Effector memory CD8-positive, alpha-beta T cell (primary cell): ENCODE measurements at regions not wholly inside any gene's neighbourhood (a gene's known extent, or its start where the extent isn't known, plus 50 kb on each side); places are given as distances from the start of the nearest gene placed in this dataset.
"Not testable (repeated sequence)": the region's sequence is repeated elsewhere in the genome, so short reads cannot be mapped to it uniquely, and the experiment has no call there.

ENCODE experiments used
- ATAC-seq: fragments of 150-1000 bp; cut with Tn5 transposase; replicated peaks from 2 replicates; pipeline ENCODE4 v1.10.0; 2021; ENCODE audit warnings: mild to moderate bottlenecking, moderate library complexity
- DNase-seq, 3 experiments: peaks; one replicate each; pipeline ENCODE4 v3.0.0; 2021
- H3K27ac Mint-ChIP-seq, 2 donors: one replicate each; pipeline ENCODE4 v1.8.0; 2022; ENCODE audit warnings: mild to moderate bottlenecking in 2 of 2, mixed read lengths in 2 of 2, moderate library complexity in 2 of 2
- H3K27me3 Mint-ChIP-seq, 2 donors: one replicate each; pipeline ENCODE4 v1.8.0; 2022; ENCODE audit warnings: mixed read lengths in 2 of 2
- H3K36me3 Mint-ChIP-seq: one replicate; pipeline ENCODE4 v1.8.0; 2022; ENCODE audit warnings: mild to moderate bottlenecking, moderate library complexity, mixed read lengths; ENCODE audit not compliant: insufficient read depth
- H3K4me1 Mint-ChIP-seq, 2 donors: one replicate each; pipeline ENCODE4 v1.8.0; 2022; ENCODE audit warnings: low read depth in 2 of 2, mixed read lengths in 2 of 2
- H3K4me3 Mint-ChIP-seq, 2 donors: one replicate each; pipeline ENCODE4 v1.8.0; 2022; ENCODE audit warnings: mild to moderate bottlenecking in 2 of 2, mixed read lengths in 2 of 2, moderate library complexity in 2 of 2
- H3K9me3 Mint-ChIP-seq, 2 donors: one replicate each; pipeline ENCODE4 v1.8.0; 2022; ENCODE audit warnings: mixed read lengths in 2 of 2

DNA sequence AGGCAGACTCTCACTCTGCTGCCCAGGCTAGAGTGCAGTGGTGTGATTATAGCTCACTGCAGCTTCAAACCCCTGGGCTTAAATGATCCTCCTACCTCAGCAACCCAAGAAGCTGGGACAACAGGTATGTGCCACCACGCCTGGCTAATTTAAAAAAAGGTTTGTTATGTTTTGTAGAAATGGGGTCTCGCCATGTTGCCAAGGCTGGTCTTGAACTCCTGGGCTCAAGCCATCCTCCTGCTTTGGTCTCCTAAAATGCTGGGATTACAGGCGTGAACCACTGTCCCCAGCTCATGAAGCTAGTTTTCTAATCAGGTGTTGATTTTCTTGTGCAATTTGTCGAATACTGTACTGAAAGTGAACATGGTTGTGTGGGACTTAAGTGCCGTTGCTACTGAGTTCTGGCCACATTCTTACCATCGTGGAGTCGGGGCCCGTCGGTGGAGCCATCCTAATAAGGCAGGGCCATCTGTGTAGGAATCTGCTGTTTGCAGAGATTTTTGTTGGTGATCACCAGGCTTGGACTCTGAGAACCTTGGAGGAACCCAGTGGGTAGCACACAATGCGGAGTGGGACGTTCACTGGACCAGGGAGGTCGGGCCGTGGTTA lies 193.2 kb downstream of the GOLGA6L6 start:
- H3K27ac Mint-ChIP-seq, result no peak overlapping the region
- H3K4me1 Mint-ChIP-seq, result peaks cover 0 to 13% of the 10 kb centered on the region in 2 donors
- H3K36me3 Mint-ChIP-seq, result no peaks in the 10 kb centered on the region
- ATAC-seq, result no peak
- no peak overlapping the region for H3K4me3 Mint-ChIP-seq
- H3K27me3 Mint-ChIP-seq, result no peaks in the 10 kb centered on the region
- no peak for DNase-seq
- H3K9me3 Mint-ChIP-seq, result no peaks in the 10 kb centered on the region

DNA sequence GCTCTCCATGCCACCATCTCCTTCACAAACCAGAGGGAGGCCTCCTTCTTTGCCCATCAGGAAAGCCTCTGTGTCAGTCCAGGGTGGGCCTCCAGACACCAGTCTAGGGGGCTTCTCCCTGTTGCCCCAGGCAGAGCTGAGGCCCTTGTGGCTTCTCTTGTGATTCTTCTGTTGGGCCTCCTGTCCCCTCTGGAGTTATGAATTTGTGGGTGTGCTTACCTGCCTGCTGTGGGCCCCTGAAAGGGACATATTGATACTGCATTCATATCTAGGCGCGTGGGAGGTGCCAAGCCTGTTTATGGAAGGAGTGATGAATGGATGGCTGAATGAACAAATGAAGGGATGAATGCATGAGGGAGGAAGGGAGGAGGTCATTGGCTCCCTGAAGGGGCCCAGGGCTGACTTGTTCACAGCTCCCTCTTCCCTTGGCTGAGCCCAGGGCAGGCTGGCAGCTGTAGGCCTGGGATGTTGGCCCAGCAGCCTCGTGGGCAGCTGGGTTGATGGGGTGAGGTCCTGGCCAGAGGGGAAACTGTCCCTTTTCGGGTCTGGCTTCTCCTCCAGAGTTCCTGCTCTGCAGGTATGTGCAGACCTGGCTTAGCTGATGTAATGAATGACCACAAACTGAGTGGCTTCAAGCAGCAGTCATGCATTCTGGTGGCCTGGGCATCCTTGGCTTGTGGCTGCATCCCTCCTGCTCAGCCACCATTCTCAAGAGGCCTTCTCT lies 195.4 kb downstream of the GOLGA6L6 start:
- Mint-ChIP-seq H3K9me3 (no peaks in the 10 kb centered on the region), H3K27me3 (no peaks in the 10 kb centered on the region), H3K4me3 (no peak overlapping the region), H3K4me1 (peaks cover 0 to 3% of the 10 kb centered on the region in 2 donors), H3K36me3 (no peaks in the 10 kb centered on the region), H3K27ac (no peak overlapping the region)
- DNase-seq (no peak), ATAC-seq (no peak)

DNA sequence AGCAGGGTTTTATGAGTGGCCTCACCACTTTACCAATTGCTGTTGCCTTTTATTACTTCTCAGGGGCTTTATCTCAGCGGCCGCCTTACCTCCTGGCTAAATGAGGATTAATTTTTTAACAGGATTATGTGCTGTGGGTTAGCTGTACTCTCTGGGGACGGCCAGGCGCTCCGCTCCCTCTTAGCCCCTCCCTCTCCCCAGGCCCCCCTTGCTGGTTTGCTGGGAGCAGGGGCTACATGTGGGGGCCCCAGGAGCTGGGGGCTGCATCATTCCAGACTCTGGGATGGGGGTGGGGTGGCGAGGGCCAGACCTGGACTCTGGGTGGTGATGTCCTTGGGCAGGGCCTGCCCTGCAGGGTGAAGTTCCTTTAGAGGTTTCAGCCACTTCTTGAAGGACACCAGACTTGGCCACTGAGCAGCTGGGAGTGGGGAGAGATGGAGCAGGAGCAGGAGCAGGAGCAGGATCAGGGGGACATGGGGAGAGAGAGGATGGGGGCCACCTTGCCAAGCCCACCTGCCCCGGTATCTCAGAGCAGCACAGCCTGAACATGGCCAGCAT lies 196.1 kb downstream of the GOLGA6L6 start:
- ATAC-seq (no peak), DNase-seq (no peak)
- H3K27me3 Mint-ChIP-seq, result no peaks in the 10 kb centered on the region
- H3K9me3 Mint-ChIP-seq, result no peaks in the 10 kb centered on the region
- H3K27ac Mint-ChIP-seq, result no peak overlapping the region
- H3K4me1 Mint-ChIP-seq, result peaks cover 0 to 3% of the 10 kb centered on the region in 2 donors
- H3K36me3 Mint-ChIP-seq, result no peaks in the 10 kb centered on the region
- H3K4me3 Mint-ChIP-seq, result no peak overlapping the region

DNA sequence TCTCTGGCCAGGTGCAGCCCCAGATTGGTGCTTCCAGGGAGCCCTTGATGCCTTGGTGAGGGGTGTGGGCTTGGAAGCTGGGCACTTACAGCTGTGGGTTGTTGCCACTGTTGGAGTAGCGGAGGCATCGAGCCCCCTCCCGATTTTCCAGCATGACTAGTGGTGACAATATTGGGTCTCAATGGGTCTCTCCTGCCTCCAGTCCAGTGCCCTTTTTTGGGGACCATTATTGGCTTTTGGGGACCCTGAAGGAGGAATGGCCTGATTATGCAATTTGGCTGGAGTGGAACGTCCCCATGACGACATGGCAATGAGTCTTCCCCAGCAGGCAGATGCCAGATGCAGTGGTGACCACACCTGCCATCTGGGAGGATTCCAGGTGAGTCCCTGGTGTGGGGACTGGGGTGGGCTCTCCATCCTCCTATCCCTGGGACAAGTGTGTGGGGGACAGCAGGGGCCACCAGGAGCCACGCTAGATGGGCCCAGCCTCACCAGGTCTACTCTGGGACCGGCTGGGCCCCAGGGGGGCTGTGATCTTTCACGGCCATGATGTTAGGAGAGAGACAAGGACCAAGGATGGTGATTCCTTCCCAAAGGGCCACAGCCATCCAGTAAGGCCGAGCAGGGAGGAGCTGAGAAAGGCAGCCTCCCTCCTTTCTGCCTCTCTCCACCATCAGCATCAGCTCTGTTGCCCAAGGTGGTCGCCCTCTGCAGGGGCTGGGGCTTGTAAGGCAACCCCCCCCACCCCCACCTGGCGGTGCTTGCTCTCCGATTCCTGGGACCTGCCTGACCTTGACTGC lies 196.8 kb downstream of the GOLGA6L6 start:
- Mint-ChIP-seq H3K4me3 (no peak overlapping the region), H3K36me3 (no peaks in the 10 kb centered on the region), H3K4me1 (peaks cover 0 to 1% of the 10 kb centered on the region in 2 donors), H3K27ac (no peak overlapping the region), H3K27me3 (no peaks in the 10 kb centered on the region), H3K9me3 (no peaks in the 10 kb centered on the region)
- ATAC-seq (no peak), DNase-seq (no peak)

DNA sequence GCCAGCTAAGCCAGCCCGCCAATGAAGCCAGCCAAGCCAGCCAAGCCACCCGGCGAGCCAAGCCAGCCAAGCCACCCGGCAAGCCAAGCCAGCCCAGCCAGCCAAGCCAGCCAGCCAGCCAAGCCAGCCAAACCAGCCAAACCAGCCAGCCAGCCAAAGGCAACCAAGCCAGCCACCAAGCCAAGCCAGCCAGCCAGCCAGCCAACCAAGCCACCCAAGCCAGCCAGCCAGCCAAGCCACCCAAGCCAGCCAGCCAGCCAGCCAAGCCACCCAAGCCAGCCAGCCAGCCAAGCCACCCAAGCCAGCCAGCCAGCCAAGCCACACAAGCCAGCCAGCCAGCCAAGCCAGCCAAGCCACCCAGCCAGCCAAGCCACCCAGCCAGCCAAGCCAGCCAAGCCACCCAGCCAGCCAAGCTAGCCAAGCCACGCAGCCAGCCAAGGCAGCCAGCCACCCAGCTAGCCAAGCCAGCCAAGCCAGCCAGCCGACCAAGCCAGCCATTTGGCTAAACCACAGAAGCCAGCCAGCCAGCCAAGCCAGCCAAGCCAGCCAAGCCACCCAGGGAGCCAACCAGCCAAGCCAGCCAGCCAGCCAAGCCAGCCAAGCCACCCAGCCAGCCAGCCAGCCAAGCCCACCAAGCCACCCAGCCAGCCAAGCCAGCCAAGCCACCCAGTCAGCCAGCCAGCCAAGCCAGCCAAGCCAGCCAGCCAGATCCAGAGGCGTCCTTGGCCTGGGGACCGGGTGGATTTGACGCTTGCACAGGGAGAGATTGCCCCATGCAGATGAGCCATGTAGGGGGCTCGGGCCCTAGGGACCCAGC lies 198.0 kb downstream of the GOLGA6L6 start:
- H3K36me3 Mint-ChIP-seq, H3K27me3 Mint-ChIP-seq, H3K4me3 Mint-ChIP-seq, H3K4me1 Mint-ChIP-seq, H3K27ac Mint-ChIP-seq, DNase-seq, ATAC-seq, H3K9me3 Mint-ChIP-seq: not testable (repeated sequence)

DNA sequence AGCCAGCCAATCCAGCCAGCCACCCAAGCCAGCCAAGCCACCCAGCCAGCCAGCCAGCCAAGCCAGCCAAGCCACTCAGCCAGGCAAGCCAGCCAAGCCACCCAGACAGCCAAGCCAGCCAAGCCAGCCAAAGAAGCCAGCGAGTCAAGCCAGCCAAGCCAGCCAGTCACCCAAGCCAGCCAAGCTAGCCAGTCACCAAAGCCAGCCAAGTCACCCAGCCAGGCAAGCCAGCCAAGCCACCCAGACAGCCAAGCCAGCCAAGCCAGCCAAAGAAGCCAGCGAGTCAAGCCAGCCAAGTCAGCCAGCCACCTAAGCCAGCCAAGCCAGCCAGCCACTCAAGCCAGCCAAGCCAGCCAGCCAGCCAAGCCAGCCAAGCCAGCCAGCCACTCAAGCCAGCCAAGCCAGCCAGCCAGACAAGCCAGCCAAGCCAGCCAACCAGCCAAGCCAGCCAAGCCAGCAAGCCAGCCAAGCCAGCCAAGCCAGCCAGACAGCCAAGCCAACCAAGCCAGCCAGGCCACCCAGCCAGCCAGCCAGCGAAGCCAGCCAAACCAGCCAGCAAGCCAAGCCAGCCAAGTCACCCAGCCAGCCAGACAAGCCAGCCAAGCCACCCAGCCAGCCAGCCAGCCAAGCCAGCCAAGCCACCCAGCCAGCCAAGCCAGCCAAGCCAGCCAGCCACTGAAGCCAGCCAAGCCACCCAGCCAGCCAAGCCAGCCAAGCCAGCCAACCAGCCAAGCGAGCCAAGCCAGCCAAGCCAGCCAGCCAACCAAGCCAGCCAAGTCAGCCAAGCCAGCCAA lies 198.8 kb downstream of the GOLGA6L6 start:
- not testable (repeated sequence) for H3K27ac Mint-ChIP-seq, DNase-seq, ATAC-seq, H3K27me3 Mint-ChIP-seq, H3K9me3 Mint-ChIP-seq, H3K4me3 Mint-ChIP-seq, H3K36me3 Mint-ChIP-seq, H3K4me1 Mint-ChIP-seq

DNA sequence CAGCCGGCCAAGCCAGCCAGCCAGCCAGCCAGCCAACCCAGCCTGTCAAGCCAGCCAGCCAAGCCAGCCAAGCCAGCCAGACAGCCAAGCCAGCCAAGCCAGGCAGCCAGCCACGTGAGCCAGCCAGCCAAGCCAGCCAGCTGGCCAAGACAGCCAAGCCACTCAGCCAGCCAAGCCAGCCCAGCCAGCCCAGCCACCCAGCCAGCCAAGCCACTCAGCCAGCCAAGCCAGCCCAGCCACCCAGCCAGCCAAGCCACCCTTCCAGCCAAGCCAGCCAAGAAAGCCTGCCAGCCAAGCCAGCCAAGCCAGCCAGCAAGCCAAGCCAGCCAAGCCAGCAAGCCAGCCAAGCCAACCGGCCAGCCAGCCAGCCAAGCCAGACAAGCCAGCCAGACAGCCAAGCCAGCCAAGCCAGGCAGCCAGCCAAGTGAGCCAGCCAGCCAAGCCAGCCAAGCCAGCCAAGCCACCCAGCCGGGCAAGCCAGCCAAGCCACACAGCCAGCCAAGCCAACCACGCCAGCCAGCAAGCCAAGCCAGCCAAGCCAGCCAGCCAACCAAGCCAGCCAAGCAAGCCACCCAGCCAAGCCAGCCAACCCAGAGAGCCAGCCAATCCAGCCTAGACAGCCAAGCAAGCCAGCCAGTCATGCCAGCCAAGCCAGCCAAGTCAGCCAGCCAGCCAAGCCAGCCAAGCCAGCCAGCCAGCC lies 199.5 kb downstream of the GOLGA6L6 start:
- Mint-ChIP-seq H3K27ac (no peak overlapping the region), H3K9me3 (no peaks in the 10 kb centered on the region), H3K27me3 (no peaks in the 10 kb centered on the region), H3K4me1 (no peaks in the 10 kb centered on the region), H3K36me3 (no peaks in the 10 kb centered on the region), H3K4me3 (no peak overlapping the region)
- peak in 2 of 3 experiments; percentile 27 to 35 for DNase-seq
- ATAC-seq, result no peak

DNA sequence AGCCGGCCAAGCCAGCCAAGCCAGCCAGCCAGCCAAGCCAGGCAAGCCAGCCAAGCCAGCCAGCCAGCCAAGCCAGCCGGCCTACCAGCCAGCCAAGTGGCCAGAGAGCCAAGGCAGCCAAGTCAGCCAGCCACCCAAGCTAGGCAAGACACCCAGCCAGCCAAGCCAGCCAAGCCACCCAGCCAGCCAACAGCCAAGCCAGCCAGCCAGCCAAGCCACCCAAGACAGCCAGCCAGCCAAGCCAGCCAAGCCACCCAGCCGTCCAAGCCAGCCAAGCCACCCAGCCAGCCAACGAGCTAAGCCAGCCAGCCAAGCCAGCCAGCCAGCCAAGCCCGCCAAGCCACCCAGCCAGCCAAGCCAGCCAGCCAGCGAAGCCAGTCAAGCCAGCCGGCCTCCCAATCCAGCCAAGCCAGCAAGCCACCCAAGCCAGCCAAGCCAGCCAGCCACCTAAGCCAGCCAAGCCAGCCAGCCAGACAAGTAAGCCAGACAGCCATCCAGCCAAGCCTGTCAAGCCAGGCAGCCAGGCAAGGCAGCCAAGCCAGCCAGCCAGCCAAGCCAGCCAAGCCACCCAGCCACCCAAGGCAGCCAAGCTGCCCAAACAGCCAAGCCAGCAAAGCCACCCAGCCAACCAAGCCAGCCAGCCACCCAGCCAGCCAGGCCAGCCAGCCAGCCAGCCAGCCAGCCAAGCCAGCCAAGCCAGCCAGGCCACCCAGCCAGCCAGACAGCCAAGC lies 200.5 kb downstream of the GOLGA6L6 start:
- Mint-ChIP-seq H3K4me3 (no peak overlapping the region), H3K9me3 (no peaks in the 10 kb centered on the region), H3K27ac (no peak overlapping the region), H3K36me3 (no peaks in the 10 kb centered on the region), H3K27me3 (no peaks in the 10 kb centered on the region), H3K4me1 (no peaks in the 10 kb centered on the region)
- DNase-seq (peak in 1 of 3 experiments; percentile 26), ATAC-seq (no peak)

DNA sequence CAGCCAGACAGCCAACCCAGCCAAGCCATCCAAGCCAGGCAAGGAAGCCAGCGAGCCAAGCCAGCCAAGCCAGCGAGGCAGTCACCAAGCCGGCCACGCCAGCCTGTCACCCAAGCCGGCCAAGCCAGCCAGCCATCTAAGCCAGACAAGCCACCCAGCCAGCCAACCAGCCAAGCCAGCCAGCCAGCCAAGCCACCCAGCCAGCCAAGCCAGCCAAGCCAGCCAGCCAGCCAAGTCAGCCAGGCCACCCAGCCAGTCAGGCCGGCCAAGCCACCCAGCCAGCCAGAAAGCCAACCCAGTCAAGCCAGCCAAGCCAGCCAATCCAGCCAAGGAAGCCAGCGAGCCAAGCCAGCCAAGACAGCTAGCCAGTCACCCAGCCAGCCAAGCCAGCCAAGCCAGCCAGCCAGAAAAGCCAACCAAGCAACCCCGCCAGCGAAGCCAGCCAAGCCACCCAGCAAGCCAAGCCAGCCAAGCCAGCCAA lies 201.2 kb downstream of the GOLGA6L6 start:
- Mint-ChIP-seq H3K9me3 (no peaks in the 10 kb centered on the region), H3K27me3 (no peaks in the 10 kb centered on the region), H3K4me1 (no peaks in the 10 kb centered on the region), H3K36me3 (no peaks in the 10 kb centered on the region), H3K27ac (no peak overlapping the region), H3K4me3 (no peak overlapping the region)
- DNase-seq (peak in 2 of 3 experiments; percentile 10 to 24), ATAC-seq (no peak)

DNA sequence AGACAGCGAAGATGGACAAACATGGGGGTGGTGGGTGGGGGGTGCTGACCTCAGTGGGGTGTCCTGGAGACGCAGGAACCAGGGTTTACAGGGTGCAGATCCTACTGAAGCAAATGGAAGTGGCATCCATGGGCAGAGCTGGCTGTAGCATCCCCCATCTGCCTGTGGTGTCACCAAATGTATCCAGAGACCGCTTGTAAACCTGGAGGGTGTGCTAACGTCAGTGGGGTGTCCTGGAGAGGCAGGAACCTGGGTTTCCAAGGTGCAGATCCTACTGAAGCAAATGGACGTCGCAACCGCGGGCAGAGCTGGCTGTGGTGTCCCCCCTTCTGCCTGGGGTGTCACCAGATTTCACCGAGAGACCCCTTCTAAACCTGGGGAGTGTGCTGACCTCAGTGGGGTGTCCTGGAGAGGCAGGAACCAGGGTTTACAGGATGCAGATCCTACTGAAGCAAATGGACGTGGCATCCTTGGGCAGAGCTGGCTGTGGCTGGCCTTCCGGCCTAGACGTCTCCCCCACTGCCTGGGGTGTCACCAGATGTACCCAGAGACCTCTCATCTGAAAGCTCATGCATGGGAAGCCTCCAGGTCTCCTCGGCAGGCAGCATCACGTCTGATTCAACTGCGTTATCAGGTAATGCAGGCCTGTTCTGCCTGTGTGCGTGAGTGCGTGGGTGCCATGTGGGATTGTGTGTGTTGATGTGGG lies 202.4 kb downstream of the GOLGA6L6 start:
- ATAC-seq, H3K27ac Mint-ChIP-seq, H3K36me3 Mint-ChIP-seq, H3K9me3 Mint-ChIP-seq, DNase-seq, H3K4me3 Mint-ChIP-seq, H3K4me1 Mint-ChIP-seq, H3K27me3 Mint-ChIP-seq: not testable (repeated sequence)

DNA sequence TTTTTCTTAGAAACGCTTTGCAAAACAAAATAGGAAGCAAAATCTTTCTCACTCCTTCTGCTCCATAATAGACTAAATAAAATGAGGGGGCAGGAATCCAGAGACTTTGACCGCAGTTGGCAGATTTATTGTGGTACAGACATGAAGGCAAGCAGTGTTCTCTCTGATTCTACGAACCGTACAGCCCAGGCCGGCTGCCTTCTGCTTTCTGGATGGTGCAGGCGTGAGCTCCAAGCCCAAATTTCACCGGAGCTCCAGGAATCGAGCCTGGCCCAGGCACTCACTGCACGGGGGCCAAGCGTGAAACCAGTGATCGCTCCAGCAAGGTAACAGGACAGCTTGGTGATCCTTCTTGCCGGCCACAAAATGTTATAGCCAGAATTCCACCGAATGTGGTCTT lies 202.9 kb downstream of the GOLGA6L6 start:
- H3K27me3 Mint-ChIP-seq, ATAC-seq: not testable (repeated sequence)

More for the DNA sequence above, 202.9 kb downstream of the GOLGA6L6 start:
- H3K9me3 Mint-ChIP-seq, H3K4me3 Mint-ChIP-seq, H3K4me1 Mint-ChIP-seq, DNase-seq, H3K36me3 Mint-ChIP-seq, H3K27ac Mint-ChIP-seq: not testable (repeated sequence)
